Mucosa of gallbladder (tissue), 1 donor: ENCODE measurements at regions not wholly inside any gene's neighbourhood (a gene's known extent, or its start where the extent isn't known, plus 50 kb on each side); places are given as distances from the start of the nearest gene placed in this dataset.
A peak's percentile ranks its signal among the peaks of the same experiment; 100 is the strongest.

Source experiments
- DNase-seq: peaks from one replicate; pipeline ENCODE4 v3.0.0-alpha.2; 2020; ENCODE audit warnings: low spot score
- donor health status: DM: no; HTN: no; CAD: no.

DNA sequence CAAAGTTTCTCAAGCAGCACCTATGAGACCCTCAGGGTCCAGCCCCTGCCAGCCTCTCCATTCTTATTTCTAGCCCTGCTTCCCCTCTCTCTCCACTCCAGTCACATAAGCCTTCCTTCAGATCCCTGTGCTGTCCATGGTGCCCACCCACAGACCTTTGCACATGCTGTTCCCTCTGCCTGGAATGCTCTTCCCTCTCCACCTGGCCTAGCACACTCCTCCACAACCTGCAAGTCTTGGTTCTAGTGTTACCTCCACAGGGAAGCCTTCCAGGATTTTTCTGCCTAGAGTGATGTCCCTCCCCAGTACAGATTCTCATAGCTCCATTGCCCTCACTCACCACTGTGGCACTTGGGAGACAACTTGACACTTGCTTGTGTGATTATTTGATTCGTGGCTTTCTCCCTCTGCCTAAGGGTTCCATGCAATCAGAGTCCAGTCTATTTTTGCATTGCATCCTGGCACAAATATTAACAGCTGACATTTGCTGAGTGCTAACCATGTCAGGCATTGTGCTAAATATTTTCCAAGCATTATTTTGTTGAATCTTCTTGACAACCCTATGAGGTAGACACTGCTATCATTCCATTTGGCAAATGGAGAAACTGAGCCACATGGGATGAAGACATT, 127.3 kb downstream of the SYF2 start:
- no peak for DNase-seq

GRCh38 chr1:25103164-25103795, 129.0 kb downstream of the SYF2 start:
- no peak for DNase-seq

GRCh38 chr1:25100151-25100833, 132.0 kb downstream of the SYF2 start:
- DNase-seq, result no peak

DNA sequence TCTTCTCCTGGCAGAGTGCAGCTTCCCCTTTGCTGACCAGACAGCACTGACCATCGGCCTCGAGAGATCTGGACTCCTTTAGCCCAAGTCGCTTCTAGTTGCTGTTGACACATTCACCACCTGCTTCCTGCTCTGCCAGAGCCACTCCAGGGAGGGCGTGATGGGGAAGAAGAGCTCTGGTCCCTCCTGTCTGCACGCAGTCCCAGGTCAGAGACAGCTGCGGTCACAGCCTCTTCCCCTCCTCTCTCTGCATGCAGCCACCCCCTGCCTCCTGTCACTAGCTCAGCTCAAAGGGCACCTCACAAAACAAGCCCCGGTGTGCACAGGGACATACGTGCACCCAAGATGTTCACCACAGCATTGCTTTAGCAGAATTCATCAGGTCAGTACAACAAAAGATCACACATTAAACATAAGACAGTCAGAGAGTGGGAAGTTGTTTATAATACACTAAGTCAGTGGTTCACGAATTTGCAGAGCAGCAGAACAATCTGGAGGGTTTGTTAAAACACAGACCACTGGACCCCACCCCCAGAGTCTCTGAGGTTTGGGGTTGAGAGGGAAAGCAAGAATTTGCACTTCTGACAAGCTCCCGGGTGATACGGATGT, 132.9 kb downstream of the SYF2 start:
- peak; percentile 24 for DNase-seq

- no peak for DNase-seq
Measured at GRCh38 chr1:25098717-25099116, 133.6 kb downstream of the SYF2 start.

GRCh38 chr1:25096307-25097150, 135.8 kb downstream of the SYF2 start:
- no peak for DNase-seq

- no peak for DNase-seq
Measured at GRCh38 chr1:25095635-25096200, 136.6 kb downstream of the SYF2 start.

- no peak for DNase-seq
Measured at GRCh38 chr1:25094995-25095394, 137.3 kb downstream of the SYF2 start.

DNA sequence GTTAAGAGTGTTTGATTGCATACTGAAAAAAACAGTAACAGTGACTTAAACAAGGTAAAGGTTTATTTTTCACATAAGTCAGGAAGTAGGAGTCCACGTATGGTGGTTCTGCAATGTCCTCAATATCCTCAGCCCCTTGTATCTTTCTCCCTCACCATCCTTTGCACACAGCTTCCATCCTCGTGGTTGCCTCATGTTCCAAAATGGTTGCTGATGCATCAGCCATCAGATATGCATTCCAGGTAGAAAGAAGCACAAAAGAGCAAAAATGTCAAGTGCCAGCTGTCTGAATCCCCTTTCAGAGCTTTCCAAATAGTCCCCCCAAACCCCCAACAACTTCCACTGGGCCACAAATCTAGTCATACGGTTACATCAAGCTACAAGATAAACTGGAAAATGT, 138.1 kb downstream of the SYF2 start:
- no peak for DNase-seq

- DNase-seq, result no peak
Measured at GRCh38 chr1:25091658-25092057, 140.6 kb downstream of the SYF2 start.

DNA sequence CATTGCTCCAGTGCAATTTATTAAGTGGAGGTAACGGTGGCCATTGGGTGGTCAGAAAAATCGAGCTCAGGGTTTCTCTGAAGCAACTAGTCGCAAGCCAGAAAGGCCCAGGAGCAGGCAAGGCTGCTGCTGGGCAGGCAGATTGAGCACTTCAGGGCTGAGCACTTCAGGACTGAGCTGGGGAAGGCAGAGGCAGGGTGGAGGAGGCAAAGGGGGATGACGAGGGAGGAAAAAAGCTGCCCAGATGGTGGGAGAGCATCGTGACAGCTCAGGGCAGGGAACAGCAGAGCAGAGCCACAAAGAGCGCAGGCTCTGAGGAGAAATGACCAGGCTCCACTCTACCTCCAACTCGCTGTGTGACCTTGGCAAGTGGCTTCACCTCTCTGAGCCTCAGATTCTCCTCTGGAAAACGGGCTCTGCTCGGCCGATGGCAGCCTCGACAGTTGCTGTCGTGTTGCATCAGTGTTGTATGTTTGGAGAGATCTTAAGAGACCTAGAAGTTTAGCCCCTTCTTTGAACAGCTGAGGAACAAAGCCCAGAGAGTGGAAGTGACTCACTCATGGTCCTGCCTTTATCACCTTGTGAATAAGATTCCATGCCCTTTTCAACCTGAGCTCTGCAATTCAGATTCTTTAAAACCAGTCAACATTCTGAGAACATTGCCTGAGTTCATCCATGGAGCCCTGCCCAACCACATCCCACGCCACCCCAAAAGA, 141.4 kb downstream of the SYF2 start:
- no peak for DNase-seq

GRCh38 chr1:25089772-25090171, 142.5 kb downstream of the SYF2 start:
- no peak for DNase-seq

DNA sequence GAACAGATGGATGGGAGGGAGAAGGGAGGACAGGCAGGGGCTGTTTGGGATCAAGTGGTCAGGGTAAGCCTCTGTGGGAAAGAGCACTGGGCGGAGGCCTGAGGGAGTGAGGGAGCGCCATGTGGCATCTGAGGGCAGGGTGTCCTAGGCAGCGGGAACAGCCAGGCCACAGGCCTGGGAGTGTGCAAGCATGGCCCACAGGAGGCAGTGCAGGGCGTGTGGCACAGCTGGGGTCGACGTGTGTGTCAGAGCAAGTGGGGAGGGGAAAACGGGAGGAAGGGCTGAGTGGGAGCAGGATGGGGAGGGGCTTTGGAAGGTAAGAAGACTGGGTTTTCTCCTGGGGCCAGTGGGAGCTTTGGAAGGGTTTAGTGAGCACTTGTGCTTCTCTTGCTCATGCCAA, 143.4 kb downstream of the SYF2 start:
- DNase-seq, result no peak

DNA sequence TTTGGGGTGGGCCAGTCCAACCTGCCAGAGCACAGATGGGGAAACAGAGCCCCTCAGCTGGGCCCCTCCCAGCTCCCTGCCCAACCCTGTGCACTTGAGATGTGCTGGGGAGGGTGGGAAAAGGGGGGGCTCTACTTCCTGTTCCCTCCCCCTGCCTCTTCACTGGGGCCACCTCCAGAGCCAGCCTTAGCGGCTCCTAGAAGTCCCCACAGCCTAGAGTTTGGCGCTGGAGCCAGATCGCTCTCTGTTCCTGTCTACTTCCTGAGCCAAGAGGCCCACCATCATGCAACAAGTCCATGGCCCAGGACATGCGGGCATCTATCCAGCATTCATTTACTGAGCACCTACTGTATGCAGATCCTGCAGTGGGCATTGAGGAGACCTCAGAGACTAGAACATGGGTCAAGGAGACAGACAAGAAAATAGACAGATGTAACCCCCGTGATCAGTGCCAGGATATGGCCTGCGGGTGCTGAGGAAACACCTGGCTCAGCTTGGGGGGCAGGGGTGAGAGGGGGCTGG, 144.1 kb downstream of the SYF2 start:
- no peak for DNase-seq

- no peak for DNase-seq
Measured at GRCh38 chr1:25086518-25087079, 145.7 kb downstream of the SYF2 start.

GRCh38 chr1:25084407-25084806, 147.9 kb downstream of the SYF2 start:
- no peak for DNase-seq

GRCh38 chr1:25083481-25084345, 148.6 kb downstream of the SYF2 start:
- DNase-seq, result no peak

DNA sequence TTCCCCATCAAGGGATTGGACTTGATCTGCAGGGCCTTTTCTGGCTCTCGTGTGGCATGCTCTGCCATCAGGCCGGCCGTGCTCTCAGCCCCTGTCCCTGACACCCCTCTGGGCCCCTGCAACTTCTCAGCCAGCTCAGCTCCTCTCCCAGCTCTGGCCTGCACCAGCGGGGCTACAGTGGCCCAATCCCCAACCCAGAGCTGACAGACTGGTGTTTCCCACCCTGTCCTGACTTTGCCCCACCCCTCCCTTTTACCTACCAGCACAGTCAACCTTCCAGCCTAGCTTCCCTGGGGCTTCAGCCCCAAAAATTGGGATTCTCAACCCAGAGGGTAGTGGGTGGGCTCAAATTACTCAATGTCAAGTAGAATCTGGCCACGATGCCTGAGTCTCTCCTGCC, 149.3 kb downstream of the SYF2 start:
- no peak for DNase-seq

DNA sequence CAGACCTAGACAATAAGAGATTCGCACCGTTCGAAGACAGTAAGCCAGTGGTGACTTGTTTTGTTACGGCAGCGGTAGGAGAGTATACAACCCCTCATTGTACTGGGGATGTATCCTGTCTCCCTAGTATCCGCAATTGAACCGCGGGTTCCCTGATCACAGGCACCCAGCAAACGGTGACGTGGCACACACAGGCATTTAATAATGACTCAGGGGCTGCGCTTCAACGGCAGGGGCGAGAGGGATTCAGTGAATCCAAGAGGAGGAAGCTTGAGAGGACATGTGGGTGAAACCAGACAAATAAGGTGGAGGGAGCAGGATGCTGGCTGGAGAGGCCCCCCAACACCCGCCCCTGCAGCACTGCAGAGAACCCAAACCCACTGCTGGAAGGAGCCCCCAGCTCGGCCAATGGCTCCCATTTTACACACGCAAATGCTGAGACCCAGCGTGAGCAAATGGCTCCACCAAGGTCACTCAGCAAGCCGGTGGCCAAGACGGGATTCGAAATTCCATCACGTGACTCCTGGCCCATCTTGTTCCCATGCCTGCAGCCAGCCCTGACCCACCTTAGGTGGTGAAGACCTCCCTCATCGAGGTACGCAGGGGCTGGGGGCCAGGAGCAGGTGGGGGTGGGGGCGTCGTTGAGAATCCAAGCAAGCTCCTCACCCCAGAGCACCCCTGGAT, 149.9 kb downstream of the SYF2 start:
- no peak for DNase-seq
